IPS-15b (cell line): ENCODE measurements at regions not wholly inside any gene's neighbourhood (a gene's known extent, or its start where the extent isn't known, plus 50 kb on each side); places are given as distances from the start of the nearest gene placed in this dataset.

Experiments
- H3K27me3 ChIP-seq: one replicate; pipeline ENCODE4 v1.6.1; 2013; ENCODE audit warnings: low read length; ENCODE audit not compliant: control insufficient read depth, insufficient read depth
- H3K36me3 ChIP-seq: one replicate; pipeline ENCODE4 v1.6.1; 2013; ENCODE audit warnings: low read length; ENCODE audit not compliant: control insufficient read depth, insufficient read depth
- H3K4me1 ChIP-seq: one replicate; pipeline ENCODE4 v1.6.1; 2013; ENCODE audit warnings: mild to moderate bottlenecking, low read length; ENCODE audit not compliant: control insufficient read depth, insufficient read depth
- H3K4me3 ChIP-seq: one replicate; pipeline ENCODE4 v1.5.1; 2013; ENCODE audit warnings: low read depth, low read length
- H3K9ac ChIP-seq: one replicate; pipeline ENCODE4 v1.6.1; 2013; ENCODE audit warnings: low read depth, mild to moderate bottlenecking, low read length
- H3K9me3 ChIP-seq: one replicate; pipeline ENCODE4 v1.6.1; 2013; ENCODE audit warnings: mild to moderate bottlenecking, low read length; ENCODE audit not compliant: control insufficient read depth, insufficient read depth

DNA sequence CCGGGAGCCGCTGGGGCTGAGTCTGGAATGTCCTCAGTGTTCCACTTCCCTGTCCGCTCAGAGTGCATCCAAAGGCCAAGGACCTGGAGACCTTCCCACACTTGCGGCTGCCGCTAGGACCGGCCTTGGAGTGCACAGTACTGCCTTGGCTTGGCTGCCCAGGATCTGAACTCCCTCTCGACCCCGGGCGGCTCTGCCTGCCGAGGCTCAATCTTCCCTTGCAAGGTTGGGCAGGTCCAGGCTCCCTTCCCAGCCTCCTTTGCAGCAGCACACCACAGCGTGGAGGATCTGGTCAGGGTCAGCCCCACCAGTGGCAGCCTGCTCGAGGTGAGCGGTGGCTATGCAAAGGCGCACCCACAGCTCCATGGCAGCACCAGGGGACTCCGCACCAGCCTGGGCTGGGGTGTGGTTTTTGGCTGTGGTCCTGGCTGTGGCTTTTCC, 69.2 kb downstream of the PLXNA1 start:
- Histone ChIP-seq H3K4me1 (no peaks in the 10 kb centered on the region), H3K27me3 (no peaks in the 10 kb centered on the region), H3K9ac (no peak overlapping the region), H3K9me3 (peaks cover 8% of the 10 kb centered on the region), H3K36me3 (no peaks in the 10 kb centered on the region), H3K4me3 (no peak overlapping the region)

DNA sequence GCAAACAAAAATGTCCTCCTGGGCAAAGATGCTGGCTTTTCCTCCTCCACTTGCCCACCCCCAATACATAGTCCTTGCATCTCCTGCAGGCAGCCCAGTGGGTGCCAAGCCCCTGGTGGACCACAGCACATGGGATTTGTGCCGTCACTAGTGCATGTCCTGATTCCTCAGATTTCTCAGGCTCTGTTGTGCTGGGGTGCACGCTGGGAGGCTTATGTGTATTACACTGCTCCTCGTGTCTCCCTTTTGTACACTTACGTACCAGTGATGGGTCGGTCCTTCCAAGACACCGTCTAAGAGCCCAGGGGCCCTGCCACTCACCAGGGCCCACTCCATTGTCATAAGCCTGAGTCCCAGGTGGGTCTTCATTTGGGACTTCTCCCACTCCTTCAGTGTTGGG, 70.1 kb downstream of the PLXNA1 start:
- H3K36me3 ChIP-seq, result no peaks in the 10 kb centered on the region
- no peak overlapping the region for H3K4me3 ChIP-seq
- no peaks in the 10 kb centered on the region for H3K27me3 ChIP-seq
- no peaks in the 10 kb centered on the region for H3K4me1 ChIP-seq
- no peak overlapping the region for H3K9ac ChIP-seq
- peaks cover 8% of the 10 kb centered on the region for H3K9me3 ChIP-seq

DNA sequence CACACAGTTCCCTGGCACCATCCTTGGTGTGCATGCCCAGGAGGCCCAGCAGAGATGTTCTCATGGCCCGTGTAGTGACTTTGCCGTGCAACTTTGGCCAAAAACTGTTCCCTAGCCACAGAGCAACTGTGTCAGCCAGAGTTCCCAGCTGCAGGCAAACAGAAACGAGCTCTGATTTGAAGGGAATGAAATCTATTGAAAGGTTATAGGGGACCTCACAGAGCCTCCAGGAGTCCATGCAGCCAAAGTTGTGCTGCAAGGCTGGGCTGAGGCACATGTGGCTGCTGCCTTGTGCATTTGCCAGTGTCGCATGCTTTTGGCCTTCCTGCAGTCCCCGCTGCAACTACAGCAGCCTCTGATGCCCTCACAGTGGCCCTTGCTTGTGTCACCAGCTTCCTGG, 70.5 kb downstream of the PLXNA1 start:
- Histone ChIP-seq H3K9ac (no peak overlapping the region), H3K36me3 (no peaks in the 10 kb centered on the region), H3K9me3 (peaks cover 8% of the 10 kb centered on the region), H3K4me3 (no peak overlapping the region), H3K27me3 (no peaks in the 10 kb centered on the region), H3K4me1 (no peaks in the 10 kb centered on the region)

DNA sequence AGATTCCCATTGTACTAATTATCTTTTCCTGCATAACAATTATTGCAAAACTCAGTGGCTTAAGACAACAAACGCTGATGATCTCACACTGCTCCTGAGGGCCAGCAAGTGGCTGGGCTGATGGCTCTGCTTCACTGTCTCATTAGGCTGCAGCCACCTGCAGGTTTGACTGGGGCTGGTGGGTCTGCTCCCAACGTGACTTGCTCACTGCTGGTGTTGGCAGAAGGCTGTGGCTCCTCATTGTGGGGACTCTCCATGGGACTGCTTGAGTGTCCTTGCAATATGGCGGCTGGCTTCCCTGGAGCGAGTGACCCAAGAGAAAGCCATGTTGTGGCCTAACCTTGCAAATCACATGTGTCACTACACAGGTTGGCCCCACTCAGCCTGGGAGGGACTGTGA, 71.1 kb downstream of the PLXNA1 start:
- peaks cover 8% of the 10 kb centered on the region for H3K9me3 ChIP-seq
- H3K9ac ChIP-seq, result no peak overlapping the region
- no peaks in the 10 kb centered on the region for H3K36me3 ChIP-seq
- H3K27me3 ChIP-seq, result no peaks in the 10 kb centered on the region
- H3K4me1 ChIP-seq, result no peaks in the 10 kb centered on the region
- no peak overlapping the region for H3K4me3 ChIP-seq

- peaks cover 2% of the 10 kb centered on the region for H3K9me3 ChIP-seq
- H3K27me3 ChIP-seq, result no peaks in the 10 kb centered on the region
- H3K4me3 ChIP-seq, result no peak overlapping the region
- no peaks in the 10 kb centered on the region for H3K4me1 ChIP-seq
- no peaks in the 10 kb centered on the region for H3K36me3 ChIP-seq
- H3K9ac ChIP-seq, result no peak overlapping the region
Observed at GRCh38 chr3:127056281-127056680, 73.4 kb downstream of the PLXNA1 start.

DNA sequence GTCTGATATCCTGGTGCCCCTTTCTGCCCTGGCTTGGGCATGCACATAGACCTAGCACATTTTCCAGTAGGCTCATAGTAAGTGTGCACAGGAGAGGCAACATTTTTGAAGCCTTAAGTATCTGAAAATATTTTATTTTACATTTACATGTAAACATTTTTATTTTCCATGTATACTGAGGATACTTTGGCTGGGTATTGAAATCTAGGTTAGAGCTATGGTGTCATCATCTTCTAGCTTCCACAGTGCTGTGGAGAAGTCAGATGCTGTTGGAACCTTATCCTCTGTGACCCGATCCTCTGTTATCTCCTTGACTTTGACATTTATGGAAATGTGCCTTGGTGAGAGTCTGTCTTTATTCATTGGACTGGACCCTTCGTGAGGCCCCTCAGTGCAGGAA, 74.1 kb downstream of the PLXNA1 start:
- Histone ChIP-seq H3K9ac (no peak overlapping the region), H3K4me3 (no peak overlapping the region), H3K27me3 (no peaks in the 10 kb centered on the region), H3K4me1 (no peaks in the 10 kb centered on the region), H3K9me3 (peaks cover 2% of the 10 kb centered on the region), H3K36me3 (no peaks in the 10 kb centered on the region)

DNA sequence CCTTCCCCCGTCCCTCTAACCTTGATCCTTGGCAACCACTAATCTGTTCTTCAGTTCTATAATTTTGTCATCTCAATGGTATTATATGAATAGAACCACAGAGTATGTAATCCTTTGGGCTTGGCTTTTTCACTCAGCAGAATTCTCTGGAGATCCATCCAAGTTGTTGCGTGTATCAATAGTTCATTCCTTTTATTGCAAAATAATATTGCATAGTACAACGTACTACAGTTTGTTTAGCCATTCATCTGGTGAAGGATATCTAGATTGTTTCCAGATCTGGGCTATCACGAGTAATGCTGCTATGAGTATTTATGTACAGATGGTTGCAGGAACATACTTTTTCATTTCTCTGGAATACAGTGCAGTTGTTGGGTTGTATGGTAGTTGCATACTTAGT, 76.2 kb downstream of the PLXNA1 start:
- no peak overlapping the region for H3K4me3 ChIP-seq
- H3K27me3 ChIP-seq, result no peaks in the 10 kb centered on the region
- no peaks in the 10 kb centered on the region for H3K4me1 ChIP-seq
- H3K9ac ChIP-seq, result no peak overlapping the region
- H3K9me3 ChIP-seq, result peaks cover 2% of the 10 kb centered on the region
- no peaks in the 10 kb centered on the region for H3K36me3 ChIP-seq

DNA sequence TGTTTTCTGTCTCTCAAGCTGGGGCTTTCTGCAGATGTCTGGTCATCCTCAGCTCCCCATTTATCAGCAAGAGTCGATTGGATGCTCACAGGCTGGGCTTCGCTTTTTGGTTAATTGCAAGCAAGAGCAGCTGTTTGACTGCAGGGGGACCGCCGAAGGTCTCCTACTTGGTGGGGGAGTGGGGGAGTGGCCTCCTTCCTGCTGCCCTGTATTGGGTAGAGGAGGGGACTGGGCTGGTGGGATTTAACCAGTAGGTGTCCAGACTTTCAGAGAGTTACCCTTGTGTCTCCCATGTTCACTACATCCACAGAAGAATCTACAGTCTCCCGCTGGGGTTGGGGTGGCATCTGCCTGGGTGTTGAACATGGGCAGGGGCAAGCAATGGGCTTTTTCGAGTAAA, 78.7 kb downstream of the PLXNA1 start:
- Histone ChIP-seq H3K9ac (no peak overlapping the region), H3K27me3 (no peaks in the 10 kb centered on the region), H3K4me1 (peaks cover 2% of the 10 kb centered on the region), H3K9me3 (no peaks in the 10 kb centered on the region), H3K4me3 (no peak overlapping the region), H3K36me3 (no peaks in the 10 kb centered on the region)

- H3K27me3 ChIP-seq, result no peaks in the 10 kb centered on the region
- no peak overlapping the region for H3K4me3 ChIP-seq
- no peaks in the 10 kb centered on the region for H3K9me3 ChIP-seq
- no peaks in the 10 kb centered on the region for H3K36me3 ChIP-seq
- peaks cover 2% of the 10 kb centered on the region for H3K4me1 ChIP-seq
- H3K9ac ChIP-seq, result no peak overlapping the region
Observed at GRCh38 chr3:127062926-127063325, 80.0 kb downstream of the PLXNA1 start.

DNA sequence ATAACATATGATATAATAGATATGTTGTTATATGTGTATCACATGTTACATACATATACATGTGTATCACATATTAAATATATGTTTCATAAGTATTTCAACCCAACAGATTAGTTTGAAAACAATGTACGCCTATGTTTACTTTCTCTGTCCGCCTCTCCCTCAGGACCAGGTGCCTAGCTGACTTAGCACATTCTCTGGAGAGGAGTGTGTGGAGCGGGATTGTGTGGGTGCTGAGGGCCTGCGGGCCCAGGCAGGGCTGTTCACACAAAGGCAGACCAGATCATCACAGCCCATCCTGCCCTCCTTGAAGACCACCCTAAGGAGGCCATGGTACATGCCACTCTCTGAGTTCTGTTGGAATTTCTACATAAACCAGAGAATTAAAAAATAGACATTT, 81.0 kb downstream of the PLXNA1 start:
- no peaks in the 10 kb centered on the region for H3K36me3 ChIP-seq
- no peak overlapping the region for H3K9ac ChIP-seq
- no peaks in the 10 kb centered on the region for H3K9me3 ChIP-seq
- no peak overlapping the region for H3K4me3 ChIP-seq
- peaks cover 2% of the 10 kb centered on the region for H3K4me1 ChIP-seq
- H3K27me3 ChIP-seq, result no peaks in the 10 kb centered on the region

- H3K36me3 ChIP-seq, result no peaks in the 10 kb centered on the region
- no peak overlapping the region for H3K9ac ChIP-seq
- H3K9me3 ChIP-seq, result no peaks in the 10 kb centered on the region
- no peaks in the 10 kb centered on the region for H3K27me3 ChIP-seq
- peaks cover 2% of the 10 kb centered on the region for H3K4me1 ChIP-seq
- no peak overlapping the region for H3K4me3 ChIP-seq
Observed at GRCh38 chr3:127064391-127065137, 81.6 kb downstream of the PLXNA1 start.

GRCh38 chr3:127065138-127065427, 82.2 kb downstream of the PLXNA1 start:
- H3K9ac ChIP-seq, result no peak overlapping the region
- no peaks in the 10 kb centered on the region for H3K27me3 ChIP-seq
- H3K4me3 ChIP-seq, result no peak overlapping the region
- no peaks in the 10 kb centered on the region for H3K36me3 ChIP-seq
- H3K9me3 ChIP-seq, result no peaks in the 10 kb centered on the region
- H3K4me1 ChIP-seq, result peaks cover 2% of the 10 kb centered on the region
